ENCODE measurements at regions not wholly inside any gene's neighbourhood (a gene's known extent, or its start where the extent isn't known, plus 50 kb on each side); places are given as distances from the start of the nearest gene placed in this dataset.
"Not testable (repeated sequence)": the region's sequence is repeated elsewhere in the genome, so short reads cannot be mapped to it uniquely, and the experiment has no call there.

DNA sequence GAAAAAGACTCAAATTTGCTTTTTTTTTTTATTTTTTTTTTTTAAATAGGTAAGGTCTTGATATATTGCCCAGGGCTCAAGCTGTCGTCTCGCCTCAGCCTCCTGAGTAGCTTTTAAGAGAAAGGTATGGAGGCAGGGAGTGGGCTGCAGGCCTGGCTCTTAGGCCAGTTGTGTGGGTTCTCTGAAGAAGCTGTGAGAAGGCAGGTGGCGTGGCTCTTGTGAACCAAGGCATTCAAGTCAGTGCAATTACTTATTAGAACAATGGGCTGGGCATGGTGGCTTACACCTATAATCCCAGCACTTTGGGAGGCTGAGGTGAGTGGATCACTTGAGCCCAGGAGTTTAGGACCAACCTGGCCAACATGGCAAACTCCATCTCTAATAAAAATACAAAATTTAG lies 244.0 kb upstream of the SFRP2 start:
- no peak for DNase-seq (ENCODE audit: low read depth in 3 of 3)

GRCh38 chr4:154030746-154031145 lies 241.9 kb upstream of the SFRP2 start:
- DNase-seq (ENCODE audit: low read depth in 3 of 3), result no peak

DNA sequence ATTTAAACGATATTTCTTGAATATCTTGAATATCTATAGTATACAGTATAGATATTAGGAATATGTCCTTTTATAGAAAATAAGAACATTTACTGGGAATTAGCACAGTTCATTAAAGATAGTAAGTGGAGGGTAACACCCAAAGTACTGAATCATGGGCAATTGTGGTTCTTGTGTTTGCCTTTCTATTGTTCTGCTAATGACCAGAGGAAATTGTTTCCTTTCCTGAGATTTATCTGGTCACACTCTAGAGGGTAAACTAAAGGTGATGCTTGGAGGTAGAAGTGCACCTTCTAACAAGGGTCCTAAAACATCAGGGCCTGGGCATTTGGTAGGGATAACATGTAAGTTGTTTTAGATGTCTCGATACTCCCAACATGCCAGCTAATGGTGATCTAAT lies 241.3 kb upstream of the SFRP2 start:
- no peak for DNase-seq (ENCODE audit: low read depth in 3 of 3)

DNA sequence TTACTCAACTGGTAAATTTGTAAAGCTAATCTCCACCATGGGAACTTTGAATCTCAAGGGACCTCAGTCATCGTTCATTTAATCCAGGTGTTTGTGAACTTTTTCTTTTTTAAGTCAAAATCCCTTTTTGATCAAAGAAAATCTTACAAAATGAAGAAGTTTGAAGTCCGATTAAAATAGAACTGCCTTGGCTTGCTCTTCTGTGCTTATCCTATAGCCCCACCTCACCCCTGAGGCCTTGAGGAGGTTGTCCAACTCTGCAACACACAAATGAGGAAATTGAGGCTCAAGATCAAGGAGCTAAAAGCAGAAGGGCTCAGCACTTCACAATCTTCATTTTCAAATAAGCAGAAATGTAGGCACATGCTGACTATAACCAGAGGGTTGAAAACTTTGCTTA lies 240.3 kb upstream of the SFRP2 start:
- DNase-seq (ENCODE audit: low read depth in 3 of 3), result no peak

DNA sequence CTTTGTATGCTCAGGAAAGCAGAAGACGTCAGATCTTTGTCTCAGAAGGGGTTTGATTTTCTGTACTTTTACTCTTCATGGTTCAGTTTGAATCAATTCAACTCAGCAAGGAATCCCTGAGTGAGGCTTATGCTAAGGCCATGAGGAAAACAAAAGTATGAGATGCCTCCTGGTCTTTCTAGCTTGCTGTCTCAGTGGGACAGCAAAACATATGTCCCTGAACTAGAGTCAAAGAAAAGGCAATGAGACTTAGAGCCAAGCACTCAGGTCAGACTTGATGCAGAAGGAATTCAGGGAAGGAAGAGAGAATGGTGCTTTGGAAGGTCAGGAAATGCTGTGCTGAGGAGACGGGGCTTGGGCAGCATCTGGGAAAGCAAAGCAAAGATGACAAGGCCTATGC lies 236.2 kb upstream of the SFRP2 start:
- DNase-seq (ENCODE audit: low read depth in 3 of 3), result no peak

- DNase-seq (ENCODE audit: low read depth in 3 of 3), result no peak
Measured at GRCh38 chr4:154024097-154024694, 235.3 kb upstream of the SFRP2 start.

DNA sequence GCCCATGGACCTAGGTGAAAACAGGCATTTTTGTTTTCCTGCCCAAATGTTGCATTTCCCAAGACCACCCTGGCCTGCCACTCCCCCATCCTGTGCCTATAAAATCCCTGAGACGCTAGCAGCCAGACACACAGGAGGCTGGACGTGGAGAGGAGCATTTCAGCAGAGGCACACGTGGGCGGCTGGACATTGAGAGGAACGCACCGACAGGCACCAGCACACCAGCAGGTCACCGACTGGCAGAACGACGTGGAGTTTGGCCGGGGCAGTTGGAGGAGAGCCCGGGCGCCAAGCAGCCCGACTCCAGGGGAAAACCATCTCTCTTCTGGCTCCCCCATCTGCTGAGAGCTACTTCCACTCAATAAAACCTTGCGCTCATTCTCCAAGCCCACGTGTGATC lies 234.8 kb upstream of the SFRP2 start:
- not testable (repeated sequence) for DNase-seq (ENCODE audit: low read depth in 3 of 3)

DNA sequence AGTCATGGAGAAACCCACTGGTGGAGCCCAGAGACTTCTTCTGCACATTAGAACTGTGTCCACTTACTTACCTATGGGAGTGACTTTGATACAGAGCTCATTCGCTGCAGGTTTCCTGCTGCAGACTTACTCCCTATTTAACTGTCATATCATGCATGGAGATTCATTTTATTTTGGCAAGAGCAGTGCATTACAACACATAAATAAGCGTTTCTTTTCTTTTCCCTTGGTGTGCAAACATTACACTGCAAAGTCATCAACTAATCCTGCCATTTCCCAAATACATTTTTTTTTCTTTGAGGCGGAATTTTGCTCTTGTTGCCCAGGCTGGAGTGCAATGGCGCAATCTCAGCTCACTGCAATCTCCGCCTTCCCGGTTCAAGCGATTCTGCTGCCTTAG lies 230.9 kb upstream of the SFRP2 start:
- DNase-seq (ENCODE audit: low read depth in 3 of 3), result no peak

DNA sequence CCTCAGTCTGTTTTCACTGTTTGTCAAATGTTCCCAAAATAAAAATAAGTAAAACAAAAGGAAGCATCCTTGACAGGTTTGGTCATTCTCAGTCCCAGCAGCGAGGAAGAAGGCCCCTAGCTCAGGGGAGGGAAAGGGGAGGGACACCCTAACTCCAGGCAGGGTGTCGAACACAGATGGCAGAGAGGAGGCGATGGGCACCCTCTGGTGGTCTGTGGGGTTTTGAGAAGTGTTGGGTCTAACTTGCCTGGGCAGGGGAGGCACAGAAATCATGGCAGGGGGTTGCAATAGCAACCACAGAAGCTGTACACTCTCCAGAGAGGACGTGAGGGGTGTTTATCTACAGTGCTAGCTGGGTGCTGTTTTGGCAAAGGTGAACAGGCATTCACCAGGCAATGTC lies 229.8 kb upstream of the SFRP2 start:
- no peak for DNase-seq (ENCODE audit: low read depth in 3 of 3)

DNA sequence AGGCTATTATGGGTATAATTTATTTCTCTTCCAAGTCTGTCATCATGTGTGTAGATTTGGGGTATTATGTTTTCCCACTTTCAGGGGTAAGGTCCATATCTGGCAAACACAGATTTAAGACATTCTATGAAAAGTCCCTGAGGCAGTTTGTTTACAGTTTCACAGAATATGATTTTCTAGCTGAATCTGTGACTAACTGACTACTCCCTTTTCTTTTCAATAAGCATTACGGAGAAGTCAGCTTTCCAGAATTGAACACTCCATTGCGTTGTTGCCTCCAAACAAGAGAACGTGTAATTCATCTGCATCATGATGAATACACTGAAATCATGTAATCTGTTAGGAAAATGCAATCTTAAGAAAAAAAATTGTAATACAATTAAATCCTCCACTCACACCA lies 226.7 kb upstream of the SFRP2 start:
- no peak for DNase-seq (ENCODE audit: low read depth in 3 of 3)

DNA sequence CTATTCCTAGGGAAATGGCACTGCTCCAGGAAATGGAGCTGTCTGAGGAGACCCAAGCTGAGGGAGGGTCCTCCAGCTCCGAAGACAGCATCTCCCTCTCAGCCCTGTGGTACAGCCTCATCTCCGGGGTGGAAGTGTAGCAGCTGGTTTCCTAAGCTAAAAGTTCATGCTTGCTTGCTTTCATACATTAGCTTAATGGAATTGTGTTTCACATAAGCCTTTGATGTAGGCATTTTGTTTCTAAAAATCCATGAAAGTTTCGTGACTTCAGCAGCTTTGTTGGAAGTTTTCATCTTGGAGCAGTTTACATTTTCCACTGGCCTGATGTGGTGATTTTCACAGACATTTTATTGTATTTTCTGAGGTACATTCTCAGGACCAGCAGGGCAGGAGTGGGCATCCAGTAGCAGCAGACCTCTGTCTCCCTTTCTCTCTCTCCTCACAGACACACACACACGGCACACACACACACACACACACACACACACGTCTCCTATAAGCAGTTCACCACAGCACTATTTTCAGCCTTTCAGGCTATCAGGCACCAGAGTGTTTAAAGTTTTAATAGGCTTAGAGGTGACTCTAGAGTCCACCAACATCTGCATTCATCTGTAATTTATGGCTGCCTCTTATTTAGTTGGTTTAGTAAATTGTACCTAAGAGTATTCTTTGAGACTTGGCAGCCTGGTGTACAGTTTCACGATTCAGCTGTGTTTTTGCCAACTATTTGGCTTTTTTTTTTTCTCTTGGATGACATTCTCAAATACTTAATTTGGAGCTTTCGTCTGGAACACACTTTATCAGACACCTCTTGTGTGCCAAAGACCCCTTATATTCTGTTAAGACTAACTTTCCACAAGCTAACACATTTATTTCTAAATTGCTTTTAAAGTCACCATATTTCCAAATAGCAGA lies 225.8 kb upstream of the SFRP2 start:
- DNase-seq (ENCODE audit: low read depth in 3 of 3), result no peak

- no peak for DNase-seq (ENCODE audit: low read depth in 3 of 3)
Measured at GRCh38 chr4:154013576-154013975, 224.7 kb upstream of the SFRP2 start.

DNA sequence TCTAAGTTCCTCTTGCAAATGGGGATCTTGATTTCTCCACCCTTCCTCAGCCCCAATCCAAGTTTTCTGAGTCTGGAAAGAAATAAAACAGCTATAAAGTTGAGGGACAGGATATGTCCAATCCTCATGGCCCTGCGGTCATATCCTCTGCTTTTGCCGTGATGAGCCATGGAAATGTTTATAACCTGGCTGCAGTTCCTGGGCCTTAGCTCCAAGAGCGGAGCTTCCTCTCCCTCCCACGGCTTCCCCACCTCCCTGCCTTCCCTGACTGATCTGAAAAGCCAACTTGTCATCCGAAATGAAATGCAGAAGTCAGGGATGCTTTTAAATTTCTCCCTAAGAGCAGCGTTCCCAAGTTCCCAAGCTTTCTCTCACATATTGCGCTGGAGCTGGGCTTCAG lies 221.5 kb upstream of the SFRP2 start:
- no peak for DNase-seq (ENCODE audit: low read depth in 3 of 3)

GRCh38 chr4:154009788-154010187 lies 220.9 kb upstream of the SFRP2 start:
- DNase-seq (ENCODE audit: low read depth in 3 of 3), result no peak

- DNase-seq (ENCODE audit: low read depth in 3 of 3), result no peak
Measured at GRCh38 chr4:154009191-154009590, 220.3 kb upstream of the SFRP2 start.

DNA sequence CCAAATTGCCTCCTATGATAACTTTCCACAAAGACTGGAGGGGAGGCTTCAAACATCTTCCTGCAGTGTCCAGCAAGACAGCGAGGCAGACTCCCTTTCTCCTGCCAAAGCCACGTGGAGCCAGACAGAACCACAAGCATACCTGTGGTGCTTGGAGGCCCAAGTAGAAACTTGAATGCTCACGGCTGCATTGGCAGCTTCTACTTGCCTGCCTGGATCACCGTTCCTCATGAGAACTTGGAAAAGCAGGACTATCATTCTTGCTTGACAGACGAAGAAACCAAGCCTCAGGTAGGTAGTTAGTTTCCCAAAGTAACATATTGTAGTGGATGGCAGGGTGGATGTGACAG lies 216.3 kb upstream of the SFRP2 start:
- DNase-seq (ENCODE audit: low read depth in 3 of 3), result no peak

DNA sequence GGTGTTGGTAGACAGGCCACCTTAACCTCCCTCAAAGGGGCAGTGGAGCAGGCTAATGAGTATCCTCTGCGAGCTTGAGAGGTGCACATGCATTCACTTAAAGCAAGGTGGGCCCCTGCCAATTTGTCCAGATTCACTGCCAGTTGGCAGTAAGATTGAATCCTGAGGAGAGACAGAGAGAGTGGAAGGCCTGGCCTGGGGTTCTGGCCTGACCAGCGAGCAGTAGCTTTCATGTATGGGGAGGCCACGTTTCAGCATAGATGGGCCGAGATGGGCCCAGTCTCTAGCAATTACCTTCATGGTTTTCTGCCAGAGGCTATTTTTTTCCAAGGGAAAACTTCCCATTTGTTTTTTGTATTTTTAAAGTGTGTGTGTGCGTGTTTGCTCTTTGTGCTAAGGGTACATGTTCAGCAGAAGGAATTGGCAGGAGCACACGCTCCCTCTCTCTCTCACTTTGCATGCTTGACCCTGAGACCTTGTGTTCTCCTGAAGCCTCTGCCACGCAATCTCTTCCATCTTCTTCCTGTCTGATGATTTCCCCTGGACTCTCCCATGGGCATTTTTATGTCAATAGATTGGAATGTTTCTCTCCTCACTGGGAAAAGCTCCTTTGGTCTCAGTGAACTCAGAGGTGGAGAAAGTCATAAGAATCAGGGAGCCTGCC lies 215.8 kb upstream of the SFRP2 start:
- no peak for DNase-seq (ENCODE audit: low read depth in 3 of 3)

- no peak for DNase-seq (ENCODE audit: low read depth in 3 of 3)
Measured at GRCh38 chr4:154004016-154004415, 215.1 kb upstream of the SFRP2 start.

DNA sequence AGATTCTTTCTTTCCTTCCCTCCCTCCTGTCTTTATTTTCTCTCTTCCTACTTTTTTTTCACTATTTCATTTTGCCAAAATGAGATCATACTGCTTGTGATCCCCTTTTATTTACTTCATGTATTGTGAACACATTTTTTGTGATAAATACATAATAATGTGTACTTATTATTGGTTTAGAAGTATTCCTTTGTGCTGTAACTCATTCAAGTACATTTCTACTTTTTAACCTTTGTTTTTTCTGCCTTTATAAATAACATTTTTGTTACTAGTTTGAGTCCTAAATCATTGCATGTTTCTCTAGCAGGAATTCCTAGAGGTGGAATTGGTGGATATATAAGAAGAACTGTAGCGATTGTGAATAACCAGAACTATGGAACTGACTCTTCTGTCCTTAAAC lies 214.5 kb upstream of the SFRP2 start:
- DNase-seq (ENCODE audit: low read depth in 3 of 3), result no peak

DNA sequence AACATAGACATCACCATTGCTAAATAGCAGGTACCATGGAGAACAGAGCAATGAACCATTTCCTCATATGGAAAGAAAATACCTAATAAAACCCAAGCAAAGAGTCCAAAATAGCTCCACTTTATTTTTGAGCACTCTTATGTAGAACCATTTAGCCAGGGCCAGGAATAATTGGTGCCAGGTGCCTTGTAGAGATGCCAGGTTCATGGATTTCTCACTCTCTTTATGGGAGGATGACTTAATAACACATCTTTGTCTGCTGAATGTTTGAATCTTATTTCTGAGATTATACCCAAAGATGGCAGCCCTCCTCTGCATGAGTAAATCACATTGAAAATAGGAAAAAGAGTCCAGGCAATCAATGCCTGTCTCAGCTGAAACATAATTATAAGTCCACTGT lies 212.3 kb upstream of the SFRP2 start:
- DNase-seq (ENCODE audit: low read depth in 3 of 3), result no peak

DNA sequence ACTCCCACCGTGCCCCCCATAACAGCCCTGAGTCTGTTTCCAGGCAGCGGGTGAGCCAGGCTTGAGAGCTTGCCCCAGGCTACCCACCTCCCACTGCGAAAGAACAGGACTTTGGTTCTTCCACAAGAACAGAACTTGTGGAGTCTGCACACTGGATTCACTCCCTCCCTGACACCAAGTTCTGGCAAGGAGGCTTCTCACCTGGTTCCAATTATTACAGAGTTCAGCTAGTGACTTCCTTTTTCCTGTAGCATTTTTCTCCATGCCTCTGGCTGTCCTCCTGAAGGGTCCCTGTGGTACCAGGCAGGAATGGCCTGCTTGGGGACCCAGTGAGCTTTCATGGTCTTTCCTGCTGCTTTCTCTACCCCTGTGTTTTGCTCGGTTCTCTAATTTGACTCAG lies 208.6 kb upstream of the SFRP2 start:
- DNase-seq (ENCODE audit: low read depth in 3 of 3), result no peak

DNA sequence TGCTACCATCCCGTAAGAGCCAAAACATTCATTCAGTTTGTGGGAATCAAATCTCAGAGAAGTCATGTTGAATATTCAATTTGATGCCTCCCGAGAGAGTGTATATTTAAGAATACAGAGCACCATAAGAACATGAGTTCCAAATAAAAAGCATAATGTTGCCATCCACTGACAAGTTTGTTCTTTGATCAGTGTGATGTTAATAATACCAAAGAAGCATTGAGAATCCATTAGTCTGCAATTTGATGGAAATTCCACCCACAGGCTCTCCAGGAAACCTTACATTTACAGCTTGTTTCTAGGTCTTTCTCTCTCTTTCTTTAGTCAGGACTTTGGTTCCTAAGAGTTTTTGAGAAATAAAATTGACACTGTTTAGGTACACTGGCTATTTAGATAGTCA lies 200.6 kb upstream of the SFRP2 start:
- DNase-seq (ENCODE audit: low read depth in 3 of 3), result no peak

Data from stimulated activated CD4-positive, alpha-beta T cell treated with anti-CD3 and anti-CD28 coated beads, TNF-alpha, amount 100 ng/mL, for 4 hours (primary cell).